A204.1 (cell line): ENCODE measurements at regions not wholly inside any gene's neighbourhood (a gene's known extent, or its start where the extent isn't known, plus 50 kb on each side); places are given as distances from the start of the nearest gene placed in this dataset.

Source experiments
- FAIRE-seq: peaks from 2 replicates; lab custom pipeline; 2012; peaks lifted over from hg19 to GRCh38; lab: Jason Lieb, UNC

GRCh38 chr6:1086446-1087153, 225.3 kb upstream of the FOXQ1 start:
- FAIRE-seq, result no peak

GRCh38 chr6:1082285-1082935, 229.5 kb upstream of the FOXQ1 start:
- no peak for FAIRE-seq

- no peak for FAIRE-seq
Measured at GRCh38 chr6:1081551-1082284, 230.2 kb upstream of the FOXQ1 start.

- FAIRE-seq, result no peak
Measured at GRCh38 chr6:1080453-1081337, 231.2 kb upstream of the FOXQ1 start.

- no peak for FAIRE-seq
Measured at GRCh38 chr6:1079525-1079924, 232.4 kb upstream of the FOXQ1 start.

- FAIRE-seq, result no peak
Measured at GRCh38 chr6:1077478-1078416, 234.2 kb upstream of the FOXQ1 start.

GRCh38 chr6:1076531-1077459, 235.1 kb upstream of the FOXQ1 start:
- no peak for FAIRE-seq

GRCh38 chr6:1075880-1076279, 236.0 kb upstream of the FOXQ1 start:
- no peak for FAIRE-seq

- no peak for FAIRE-seq
Measured at GRCh38 chr6:1075444-1075843, 236.5 kb upstream of the FOXQ1 start.

- FAIRE-seq, result no peak
Measured at GRCh38 chr6:1070085-1070521, 241.8 kb upstream of the FOXQ1 start.

GRCh38 chr6:1068905-1069304, 243.0 kb upstream of the FOXQ1 start:
- no peak for FAIRE-seq

GRCh38 chr6:1068068-1068467, 243.8 kb upstream of the FOXQ1 start:
- FAIRE-seq, result no peak

- FAIRE-seq, result no peak
Measured at GRCh38 chr6:1067346-1067745, 244.6 kb upstream of the FOXQ1 start.

GRCh38 chr6:1066449-1067090, 245.3 kb upstream of the FOXQ1 start:
- FAIRE-seq, result no peak

- FAIRE-seq, result no peak
Measured at GRCh38 chr6:1065986-1066385, 245.9 kb upstream of the FOXQ1 start.

- no peak for FAIRE-seq
Measured at GRCh38 chr6:1063671-1064355, 248.1 kb upstream of the FOXQ1 start.

GRCh38 chr6:1062786-1063545, 248.9 kb upstream of the FOXQ1 start:
- FAIRE-seq, result no peak

GRCh38 chr6:1059596-1059995, 252.3 kb upstream of the FOXQ1 start:
- no peak for FAIRE-seq
